ENCODE measurements at regions not wholly inside any gene's neighbourhood (a gene's known extent, or its start where the extent isn't known, plus 50 kb on each side); places are given as distances from the start of the nearest gene placed in this dataset.
"Not testable (repeated sequence)": the region's sequence is repeated elsewhere in the genome, so short reads cannot be mapped to it uniquely, and the experiment has no call there.

GRCh38 chr9:105979290-105979689, 284.9 kb downstream of the TMEM38B start:
- H3K4me1 Mint-ChIP-seq = no peaks in the 10 kb centered on the region
- peaks cover 0 to 12% (median 0%) of the 10 kb centered on the region in 3 donors for H3K27me3 Mint-ChIP-seq
- no peaks in the 10 kb centered on the region for H3K36me3 Mint-ChIP-seq
- DNase-seq = no peak
- peaks cover 0 to 3% (median 0%) of the 10 kb centered on the region in 7 donors for H3K9me3 Mint-ChIP-seq
- no peak overlapping the region for H3K27ac Mint-ChIP-seq
- ATAC-seq (ENCODE audit: low read depth in 2 of 2) = no peak
- H3K4me3 Mint-ChIP-seq = no peak overlapping the region

GRCh38 chr9:105984714-105985113, 290.4 kb downstream of the TMEM38B start:
- no peak overlapping the region for H3K27ac Mint-ChIP-seq
- peaks cover 0 to 3% (median 0%) of the 10 kb centered on the region in 7 donors for H3K9me3 Mint-ChIP-seq
- H3K27me3 Mint-ChIP-seq = peaks cover 0 to 10% (median 0%) of the 10 kb centered on the region in 3 donors
- no peaks in the 10 kb centered on the region for H3K4me1 Mint-ChIP-seq
- no peak overlapping the region for H3K4me3 Mint-ChIP-seq
- ATAC-seq (ENCODE audit: low read depth in 2 of 2) (no peak), DNase-seq (no peak)
- H3K36me3 Mint-ChIP-seq = no peaks in the 10 kb centered on the region

- Mint-ChIP-seq H3K27ac (no peak overlapping the region), H3K9me3 (no peaks in the 10 kb centered on the region), H3K27me3 (no peaks in the 10 kb centered on the region), H3K4me3 (no peak overlapping the region), H3K4me1 (no peaks in the 10 kb centered on the region), H3K36me3 (no peaks in the 10 kb centered on the region)
- no peak for DNase-seq
- no peak for ATAC-seq (ENCODE audit: low read depth in 2 of 2)
These were observed 298.9 kb downstream of the TMEM38B start for GRCh38 chr9:105993116-105993854.

- ATAC-seq (ENCODE audit: low read depth in 2 of 2) (no peak), DNase-seq (no peak)
- Mint-ChIP-seq H3K4me1 (no peaks in the 10 kb centered on the region), H3K4me3 (no peak overlapping the region), H3K27me3 (no peaks in the 10 kb centered on the region), H3K27ac (no peak overlapping the region), H3K36me3 (no peaks in the 10 kb centered on the region), H3K9me3 (no peaks in the 10 kb centered on the region)
These were observed 299.8 kb downstream of the TMEM38B start for GRCh38 chr9:105993921-105994715.

GRCh38 chr9:105994970-105995369, 300.6 kb downstream of the TMEM38B start:
- Mint-ChIP-seq H3K36me3 (no peaks in the 10 kb centered on the region), H3K4me1 (no peaks in the 10 kb centered on the region), H3K27ac (no peak overlapping the region), H3K4me3 (no peak overlapping the region), H3K9me3 (no peaks in the 10 kb centered on the region), H3K27me3 (no peaks in the 10 kb centered on the region)
- ATAC-seq (ENCODE audit: low read depth in 2 of 2) (no peak), DNase-seq (no peak)

- ATAC-seq (ENCODE audit: low read depth in 2 of 2) (no peak), DNase-seq (no peak)
- Mint-ChIP-seq H3K36me3 (no peaks in the 10 kb centered on the region), H3K4me1 (no peaks in the 10 kb centered on the region), H3K27ac (no peak overlapping the region), H3K9me3 (peaks cover 0 to 6% (median 0%) of the 10 kb centered on the region in 7 donors), H3K27me3 (peaks cover 0 to 8% (median 0%) of the 10 kb centered on the region in 3 donors), H3K4me3 (no peak overlapping the region)
These were observed 322.9 kb downstream of the TMEM38B start for GRCh38 chr9:106017198-106017740.

- no peak overlapping the region for H3K27ac Mint-ChIP-seq
- H3K36me3 Mint-ChIP-seq = no peaks in the 10 kb centered on the region
- H3K27me3 Mint-ChIP-seq = peaks cover 0 to 8% (median 0%) of the 10 kb centered on the region in 3 donors
- H3K4me3 Mint-ChIP-seq = no peak overlapping the region
- ATAC-seq (ENCODE audit: low read depth in 2 of 2) (no peak), DNase-seq (no peak)
- H3K4me1 Mint-ChIP-seq = no peaks in the 10 kb centered on the region
- peaks cover 0 to 2% (median 0%) of the 10 kb centered on the region in 7 donors for H3K9me3 Mint-ChIP-seq
These were observed 324.8 kb downstream of the TMEM38B start for GRCh38 chr9:106019039-106019680.

GRCh38 chr9:106019702-106020101, 325.4 kb downstream of the TMEM38B start:
- no peak overlapping the region for H3K4me3 Mint-ChIP-seq
- no peaks in the 10 kb centered on the region for H3K9me3 Mint-ChIP-seq
- H3K27ac Mint-ChIP-seq = no peak overlapping the region
- H3K36me3 Mint-ChIP-seq = no peaks in the 10 kb centered on the region
- ATAC-seq (ENCODE audit: low read depth in 2 of 2) = no peak
- H3K27me3 Mint-ChIP-seq = peaks cover 0 to 8% (median 0%) of the 10 kb centered on the region in 3 donors
- no peaks in the 10 kb centered on the region for H3K4me1 Mint-ChIP-seq
- no peak for DNase-seq

GRCh38 chr9:106020186-106020585, 325.8 kb downstream of the TMEM38B start:
- DNase-seq = no peak
- H3K27ac Mint-ChIP-seq = no peak overlapping the region
- no peaks in the 10 kb centered on the region for H3K36me3 Mint-ChIP-seq
- no peak for ATAC-seq (ENCODE audit: low read depth in 2 of 2)
- H3K4me1 Mint-ChIP-seq = no peaks in the 10 kb centered on the region
- no peak overlapping the region for H3K4me3 Mint-ChIP-seq
- no peaks in the 10 kb centered on the region for H3K9me3 Mint-ChIP-seq
- H3K27me3 Mint-ChIP-seq = peaks cover 0 to 8% (median 0%) of the 10 kb centered on the region in 3 donors

- Mint-ChIP-seq H3K27me3 (no peaks in the 10 kb centered on the region), H3K27ac (no peak overlapping the region), H3K4me1 (no peaks in the 10 kb centered on the region), H3K9me3 (peaks cover 0 to 2% (median 0%) of the 10 kb centered on the region in 7 donors), H3K36me3 (no peaks in the 10 kb centered on the region), H3K4me3 (no peak overlapping the region)
- ATAC-seq (ENCODE audit: low read depth in 2 of 2) (no peak), DNase-seq (no peak)
These were observed 329.1 kb downstream of the TMEM38B start for GRCh38 chr9:106023455-106023854.

GRCh38 chr9:106025453-106025852, 331.1 kb downstream of the TMEM38B start:
- Mint-ChIP-seq H3K4me3 (no peak overlapping the region), H3K36me3 (no peaks in the 10 kb centered on the region), H3K27me3 (no peaks in the 10 kb centered on the region), H3K9me3 (peaks cover 1 to 9% (median 6%) of the 10 kb centered on the region in 7 donors), H3K27ac (no peak overlapping the region), H3K4me1 (no peaks in the 10 kb centered on the region)
- ATAC-seq (ENCODE audit: low read depth in 2 of 2) = no peak
- no peak for DNase-seq

- not testable (repeated sequence) for H3K4me1 Mint-ChIP-seq; DNase-seq; H3K27me3 Mint-ChIP-seq; H3K27ac Mint-ChIP-seq; ATAC-seq (ENCODE audit: low read depth in 2 of 2); H3K4me3 Mint-ChIP-seq; H3K36me3 Mint-ChIP-seq
- H3K9me3 Mint-ChIP-seq = peaks cover 2 to 21% (median 7%) of the 10 kb centered on the region in 7 donors
These were observed 335.8 kb downstream of the TMEM38B start for GRCh38 chr9:106030146-106030545.

GRCh38 chr9:106032978-106033377, 338.6 kb downstream of the TMEM38B start:
- Mint-ChIP-seq H3K36me3 (no peaks in the 10 kb centered on the region), H3K27ac (no peak overlapping the region), H3K27me3 (peaks cover 0 to 7% (median 0%) of the 10 kb centered on the region in 3 donors), H3K4me3 (no peak overlapping the region), H3K9me3 (peaks cover 2 to 21% (median 7%) of the 10 kb centered on the region in 7 donors), H3K4me1 (no peaks in the 10 kb centered on the region)
- no peak for ATAC-seq (ENCODE audit: low read depth in 2 of 2)
- DNase-seq = no peak

Measured in naive B cell (primary cell).